Liver (tissue), 8 donors: ENCODE measurements at regions not wholly inside any gene's neighbourhood (a gene's known extent, or its start where the extent isn't known, plus 50 kb on each side); places are given as distances from the start of the nearest gene placed in this dataset.

Source experiments
- DNase-seq: peaks from one replicate; pipeline ENCODE4 v3.0.0-alpha.2; 2017; ENCODE audit warnings: low spot score
- H3K27ac ChIP-seq, 2 donors: one replicate each; pipeline ENCODE4 v1.7.0; 2013; ENCODE audit warnings: inconsistent platforms in 2 of 2, low read length in 2 of 2, control low read depth in 1 of 2, low read depth in 1 of 2, mild to moderate bottlenecking in 1 of 2
- H3K27me3 ChIP-seq, 4 donors: one replicate each; pipeline versions ENCODE4 v1.6.1 to v1.7.0; 2013; ENCODE audit warnings: low read length in 3 of 4, inconsistent platforms in 1 of 4, mild to moderate bottlenecking in 1 of 4, moderate library complexity in 1 of 4; ENCODE audit not compliant: control insufficient read depth in 4 of 4, insufficient read depth in 4 of 4
- H3K36me3 ChIP-seq, 4 donors: one replicate each; pipeline versions ENCODE4 v1.6.1 to v1.7.0; 2013; ENCODE audit warnings: low read length in 3 of 4, mild to moderate bottlenecking in 3 of 4, low read depth in 1 of 4, moderate library complexity in 1 of 4; ENCODE audit not compliant: control insufficient read depth in 4 of 4, insufficient read depth in 3 of 4
- H3K4me1 ChIP-seq, 4 donors: one replicate each; pipeline versions ENCODE4 v1.6.1 to v1.7.0; 2013; ENCODE audit warnings: low read length in 3 of 4, mild to moderate bottlenecking in 3 of 4, moderate library complexity in 1 of 4; ENCODE audit not compliant: control insufficient read depth in 4 of 4, insufficient read depth in 4 of 4
- H3K4me3 ChIP-seq, 3 donors: one replicate each; pipeline versions ENCODE4 v1.6.1 to v1.7.0; 2013; ENCODE audit warnings: low read length in 3 of 3, control low read depth in 1 of 3, low read depth in 1 of 3, mild to moderate bottlenecking in 1 of 3
- H3K9ac ChIP-seq, 2 donors: one replicate each; pipeline ENCODE4 v1.7.0; 2013; ENCODE audit warnings: low read length in 2 of 2, mild to moderate bottlenecking in 2 of 2, moderate library complexity in 2 of 2, control low read depth in 1 of 2, low read depth in 1 of 2
- H3K9me3 ChIP-seq, 4 donors: one replicate each; pipeline versions ENCODE4 v1.6.1 to v1.7.0; 2013; ENCODE audit warnings: low read length in 3 of 4; ENCODE audit not compliant: control insufficient read depth in 4 of 4
- ATF3 ChIP-seq: IDR thresholded peaks from 2 replicates; pipeline ENCODE4 v1.6.1; 2016; ENCODE audit warnings: antibody characterized with exemption
- CTCF ChIP-seq: fragments of 150-350 bp; IDR thresholded peaks from 2 replicates; pipeline ENCODE4 v1.5.1; 2017; ENCODE audit warnings: improper control_type of control experiment, low read depth, low read length; ENCODE audit not compliant: missing input control
- EGR1 ChIP-seq, 2 donors: IDR thresholded peaks; 2 replicates each; pipeline ENCODE4 v1.6.1; 2016 to 2018; ENCODE audit warnings: antibody characterized with exemption in 2 of 2, low read depth in 2 of 2
- FOXA1 ChIP-seq: IDR thresholded peaks from 2 replicates; pipeline ENCODE4 v1.6.1; 2016; ENCODE audit warnings: antibody characterized with exemption
- FOXA2 ChIP-seq: IDR thresholded peaks from 2 replicates; pipeline ENCODE4 v1.6.1; 2016; ENCODE audit warnings: antibody characterized with exemption
- GABPA ChIP-seq, 2 donors: IDR thresholded peaks in 1 of 2; conservative IDR thresholded peaks in 1 of 2; 2 replicates each; pipeline ENCODE4 v1.6.1; 2016; ENCODE audit warnings: antibody characterized with exemption in 2 of 2, mild to moderate bottlenecking in 1 of 2, moderate library complexity in 1 of 2
- HNF4A ChIP-seq, 2 donors: conservative IDR thresholded peaks; 2 replicates each; pipeline ENCODE4 v1.6.1; 2016; ENCODE audit warnings: antibody characterized with exemption in 2 of 2, mild to moderate bottlenecking in 2 of 2
- HNF4G ChIP-seq: IDR thresholded peaks from 2 replicates; pipeline ENCODE4 v1.6.1; 2016; ENCODE audit warnings: antibody characterized with exemption
- JUND ChIP-seq, 2 donors: IDR thresholded peaks; 2 replicates each; pipeline ENCODE4 v1.6.1; 2016; ENCODE audit warnings: antibody characterized with exemption in 2 of 2
- MAX ChIP-seq: IDR thresholded peaks from 2 replicates; pipeline ENCODE4 v1.6.1; 2016; ENCODE audit warnings: antibody characterized with exemption
- NR2F2 ChIP-seq: IDR thresholded peaks from 2 replicates; pipeline ENCODE4 v1.6.1; 2016; ENCODE audit warnings: antibody characterized with exemption
- RAD21 ChIP-seq, 2 donors: IDR thresholded peaks; 2 replicates each; pipeline ENCODE4 v1.6.1; 2016; ENCODE audit warnings: antibody characterized with exemption in 2 of 2, mild to moderate bottlenecking in 2 of 2
- REST ChIP-seq: IDR thresholded peaks from 2 replicates; pipeline ENCODE4 v1.6.1; 2016; ENCODE audit warnings: antibody characterized with exemption, mild to moderate bottlenecking
- RXRA ChIP-seq, 2 donors: IDR thresholded peaks; 2 replicates each; pipeline ENCODE4 v1.6.1; 2017 to 2018; ENCODE audit warnings: antibody characterized with exemption in 2 of 2, mild to moderate bottlenecking in 1 of 2
- SP1 ChIP-seq: IDR thresholded peaks from 2 replicates; pipeline ENCODE4 v1.6.1; 2018; ENCODE audit warnings: antibody characterized with exemption, mild to moderate bottlenecking
- TAF1 ChIP-seq: conservative IDR thresholded peaks from 2 replicates; pipeline ENCODE4 v1.6.1; 2016; ENCODE audit warnings: antibody characterized with exemption, mild to moderate bottlenecking
- YY1 ChIP-seq: IDR thresholded peaks from 2 replicates; pipeline ENCODE4 v1.6.1; 2016; ENCODE audit warnings: antibody characterized with exemption, mild to moderate bottlenecking
- ZBTB33 ChIP-seq: IDR thresholded peaks from 2 replicates; pipeline ENCODE4 v1.6.1; 2016; ENCODE audit warnings: antibody characterized with exemption
- WGBS: extraction: QIAGEN DNeasy Blood & Tissue Kit; methylation state at CpG from one replicate; pipeline ENCODE4 v1.1.7; 2013; 5-methylcytosine and 5-hydroxymethylcytosine counted together
- donor health status: healthy.
- donor health status: healthy.
- donor health status: healthy.
- donor health status: healthy.
- donor health status: healthy.

GRCh38 chr7:54333952-54334351 is 208.2 kb upstream of the VSTM2A start (continued):
- no peak for TF ChIP-seq GABPA (IDR thresholded peaks at IDR 0.05 in 1 of 2, conservative IDR thresholded peaks at IDR 0.05 in 1 of 2)

GRCh38 chr7:54336800-54337199 is 205.4 kb upstream of the VSTM2A start:
- H3K27ac ChIP-seq: no peak overlapping the region
- H3K27me3 ChIP-seq: no peaks in the 10 kb centered on the region
- H3K36me3 ChIP-seq: no peaks in the 10 kb centered on the region
- H3K9ac ChIP-seq: no peak overlapping the region
- TF ChIP-seq HNF4A (conservative IDR thresholded peaks at IDR 0.05) (no peak), SP1 (no peak), FOXA1 (no peak), MAX (no peak), REST (no peak), HNF4G (no peak), FOXA2 (no peak), RAD21 (IDR thresholded peaks at IDR 0.05) (no peak), RXRA (IDR thresholded peaks at IDR 0.05) (no peak), JUND (IDR thresholded peaks at IDR 0.05) (no peak), EGR1 (IDR thresholded peaks at IDR 0.05; ENCODE audit: low read depth in 2 of 2) (no peak), NR2F2 (no peak), GABPA (IDR thresholded peaks at IDR 0.05 in 1 of 2, conservative IDR thresholded peaks at IDR 0.05 in 1 of 2) (no peak), YY1 (no peak), CTCF (no peak), ZBTB33 (no peak), ATF3 (no peak), TAF1 (no peak)
- H3K4me3 ChIP-seq: no peak overlapping the region
- H3K4me1 ChIP-seq: no peaks in the 10 kb centered on the region
- no peaks in the 10 kb centered on the region for H3K9me3 ChIP-seq
- 60% methylated on average over 2 of the region's 2 CpGs for WGBS
- no peak for DNase-seq
